ENCODE measurements at regions not wholly inside any gene's neighbourhood (a gene's known extent, or its start where the extent isn't known, plus 50 kb on each side); places are given as distances from the start of the nearest gene placed in this dataset.

- no peaks in the 10 kb centered on the region for H3K27me3 ChIP-seq (replicated peaks in 1 of 2; ENCODE audit: control insufficient read depth in 2 of 2, extremely low read depth in 1 of 2, insufficient read depth in 2 of 2, low read length in 1 of 2)
- peaks cover 29 to 37% of the 10 kb centered on the region in 2 experiments for H3K4me1 ChIP-seq (ENCODE audit: control insufficient read depth in 1 of 2, extremely low read depth in 1 of 2, insufficient read depth in 2 of 2, low read length in 2 of 2)
- H3K27ac Mint-ChIP-seq = peak overlapping the region; percentile 86 to 98
- DNase-seq (peak; percentile 47 to 97 (median 91)), ATAC-seq (replicated peaks in 1 of 4) (peak; percentile 65 to 74 (median 70))
- no peaks in the 10 kb centered on the region for H3K9me3 ChIP-seq
- H3K27ac ChIP-seq (ENCODE audit: low read length) = peak overlapping the region; percentile 86
- H3K9me3 Mint-ChIP-seq = no peaks in the 10 kb centered on the region
- peak overlapping the region; percentile 68 to 86 (median 73) for H3K4me3 Mint-ChIP-seq
- ChIA-PET CTCF (interaction anchor here (0.6 to 4.6 kb wide), 48 partner anchors 10 to 1228 kb away, joined by 3 to 46 read pairs (median 6); partner anchors contain the start of gene KLF12 (in 1 of the 2)), POLR2A (interaction anchor here (0.6 to 3.1 kb wide), 12 partner anchors 30 to 328 kb away, joined by 3 to 48 read pairs (median 5); partner anchors contain the start of gene KLF12 (in 2 of the 2))
- H3K4me3 ChIP-seq (ENCODE audit: control insufficient read depth in 1 of 2, extremely low read depth in 1 of 2, low read length in 1 of 2) = peak overlapping the region in 1 of 2 donors; percentile 39
- H3K27me3 Mint-ChIP-seq = no peaks in the 10 kb centered on the region
- no peaks in the 10 kb centered on the region for H3K36me3 Mint-ChIP-seq
- peaks cover 59 to 76% (median 67%) of the 10 kb centered on the region in 3 donors for H3K4me1 Mint-ChIP-seq
- WGBS (ENCODE audit: insufficient coverage) = 0% methylated on average over 1 of the region's 4 CpGs
- no peaks in the 10 kb centered on the region for H3K36me3 ChIP-seq (ENCODE audit: control insufficient read depth in 2 of 2, extremely low read depth in 1 of 2, insufficient read depth in 1 of 2, low read length in 1 of 2)
Observed at GRCh38 chr13:74287724-74288169, 153.5 kb upstream of the KLF12 start.

GRCh38 chr13:74280795-74281490 is 146.7 kb upstream of the KLF12 start:
- H3K4me1 Mint-ChIP-seq = peaks cover 32 to 75% (median 52%) of the 10 kb centered on the region in 3 donors

GRCh38 chr13:74280093-74280794 is 146.0 kb upstream of the KLF12 start:
- H3K36me3 ChIP-seq (ENCODE audit: control insufficient read depth in 2 of 2, extremely low read depth in 1 of 2, insufficient read depth in 1 of 2, low read length in 1 of 2) = no peaks in the 10 kb centered on the region
- no CpG with 5 or more reads among the region's 3 CpGs for WGBS (ENCODE audit: insufficient coverage)
- no peak overlapping the region for H3K27ac ChIP-seq (ENCODE audit: low read length)
- Mint-ChIP-seq H3K36me3 (peaks cover 24% of the 10 kb centered on the region), H3K27me3 (no peaks in the 10 kb centered on the region), H3K4me1 (peaks cover 28 to 69% (median 45%) of the 10 kb centered on the region in 3 donors), H3K27ac (no peak overlapping the region), H3K9me3 (no peaks in the 10 kb centered on the region), H3K4me3 (no peak overlapping the region)
- CTCF ChIA-PET = no interaction called here
- POLR2A ChIA-PET = no interaction called here
- DNase-seq = no peak
- no peaks in the 10 kb centered on the region for H3K9me3 ChIP-seq
- ATAC-seq (replicated peaks in 1 of 4) = no peak
- H3K4me3 ChIP-seq (ENCODE audit: control insufficient read depth in 1 of 2, extremely low read depth in 1 of 2, low read length in 1 of 2) = no peak overlapping the region
- H3K27me3 ChIP-seq (replicated peaks in 1 of 2; ENCODE audit: control insufficient read depth in 2 of 2, extremely low read depth in 1 of 2, insufficient read depth in 2 of 2, low read length in 1 of 2) = no peaks in the 10 kb centered on the region
- H3K4me1 ChIP-seq (ENCODE audit: control insufficient read depth in 1 of 2, extremely low read depth in 1 of 2, insufficient read depth in 2 of 2, low read length in 2 of 2) = no peaks in the 10 kb centered on the region

More at GRCh38 chr13:74280795-74281490, 146.7 kb upstream of the KLF12 start:
- POLR2A ChIA-PET = interaction anchor here in 1 of 2 donors (0.6 kb wide), 2 partner anchors 8 to 35 kb away, joined by 3 to 4 read pairs; no protein-coding TSS in a partner anchor
- Mint-ChIP-seq H3K27me3 (no peaks in the 10 kb centered on the region), H3K9me3 (no peaks in the 10 kb centered on the region), H3K27ac (no peak overlapping the region), H3K4me3 (no peak overlapping the region), H3K36me3 (peaks cover 22% of the 10 kb centered on the region)
- Histone ChIP-seq H3K27me3 (replicated peaks in 1 of 2; ENCODE audit: control insufficient read depth in 2 of 2, extremely low read depth in 1 of 2, insufficient read depth in 2 of 2, low read length in 1 of 2) (no peaks in the 10 kb centered on the region), H3K9me3 (no peaks in the 10 kb centered on the region), H3K36me3 (ENCODE audit: control insufficient read depth in 2 of 2, extremely low read depth in 1 of 2, insufficient read depth in 1 of 2, low read length in 1 of 2) (no peaks in the 10 kb centered on the region), H3K4me3 (ENCODE audit: control insufficient read depth in 1 of 2, extremely low read depth in 1 of 2, low read length in 1 of 2) (no peak overlapping the region), H3K4me1 (ENCODE audit: control insufficient read depth in 1 of 2, extremely low read depth in 1 of 2, insufficient read depth in 2 of 2, low read length in 2 of 2) (peaks cover 0 to 2% of the 10 kb centered on the region in 2 experiments), H3K27ac (ENCODE audit: low read length) (no peak overlapping the region)
- DNase-seq = no peak
- CTCF ChIA-PET = interaction anchor here in 1 of 2 donors (0.9 kb wide), 1 partner anchor 18 kb away, joined by 3 read pairs; no protein-coding TSS in a partner anchor
- WGBS (ENCODE audit: insufficient coverage) = no CpG with 5 or more reads among the region's 1 CpG
- no peak for ATAC-seq (replicated peaks in 1 of 4)

GRCh38 chr13:74278901-74279300 is 144.7 kb upstream of the KLF12 start:
- no peaks in the 10 kb centered on the region for H3K27me3 Mint-ChIP-seq
- Histone ChIP-seq H3K27ac (ENCODE audit: low read length) (no peak overlapping the region), H3K4me3 (ENCODE audit: control insufficient read depth in 1 of 2, extremely low read depth in 1 of 2, low read length in 1 of 2) (no peak overlapping the region), H3K27me3 (replicated peaks in 1 of 2; ENCODE audit: control insufficient read depth in 2 of 2, extremely low read depth in 1 of 2, insufficient read depth in 2 of 2, low read length in 1 of 2) (no peaks in the 10 kb centered on the region), H3K9me3 (no peaks in the 10 kb centered on the region), H3K36me3 (ENCODE audit: control insufficient read depth in 2 of 2, extremely low read depth in 1 of 2, insufficient read depth in 1 of 2, low read length in 1 of 2) (no peaks in the 10 kb centered on the region), H3K4me1 (ENCODE audit: control insufficient read depth in 1 of 2, extremely low read depth in 1 of 2, insufficient read depth in 2 of 2, low read length in 2 of 2) (no peaks in the 10 kb centered on the region)
- H3K36me3 Mint-ChIP-seq = peaks cover 24% of the 10 kb centered on the region
- WGBS (ENCODE audit: insufficient coverage) = 100% methylated on average over 1 of the region's 2 CpGs
- DNase-seq (no peak), ATAC-seq (replicated peaks in 1 of 4) (no peak)
- peaks cover 31 to 69% (median 51%) of the 10 kb centered on the region in 3 donors for H3K4me1 Mint-ChIP-seq
- CTCF ChIA-PET = interaction anchor here in 1 of 2 donors (0.6 kb wide), 1 partner anchor 192 kb away, joined by 3 read pairs; no protein-coding TSS in a partner anchor
- H3K27ac Mint-ChIP-seq = no peak overlapping the region
- H3K9me3 Mint-ChIP-seq = no peaks in the 10 kb centered on the region
- H3K4me3 Mint-ChIP-seq = no peak overlapping the region
- POLR2A ChIA-PET = no interaction called here

GRCh38 chr13:74274916-74275315 is 140.7 kb upstream of the KLF12 start:
- ChIA-PET CTCF (no interaction called here), POLR2A (interaction anchor here in 1 of 2 donors (0.7 kb wide), 1 partner anchor 47 kb away, joined by 6 read pairs; no protein-coding TSS in a partner anchor)
- H3K27ac Mint-ChIP-seq = no peak overlapping the region
- H3K9me3 ChIP-seq = no peaks in the 10 kb centered on the region
- H3K9me3 Mint-ChIP-seq = peaks cover 5 to 14% (median 7%) of the 10 kb centered on the region in 3 donors
- H3K4me3 ChIP-seq (ENCODE audit: control insufficient read depth in 1 of 2, extremely low read depth in 1 of 2, low read length in 1 of 2) = no peak overlapping the region
- no peak for ATAC-seq (replicated peaks in 1 of 4)
- no peak overlapping the region for H3K4me3 Mint-ChIP-seq
- peaks cover 41% of the 10 kb centered on the region for H3K36me3 Mint-ChIP-seq
- no peak overlapping the region for H3K27ac ChIP-seq (ENCODE audit: low read length)
- no peaks in the 10 kb centered on the region for H3K27me3 ChIP-seq (replicated peaks in 1 of 2; ENCODE audit: control insufficient read depth in 2 of 2, extremely low read depth in 1 of 2, insufficient read depth in 2 of 2, low read length in 1 of 2)
- WGBS (ENCODE audit: insufficient coverage) = 100% methylated on average over 1 of the region's 2 CpGs
- H3K36me3 ChIP-seq (ENCODE audit: control insufficient read depth in 2 of 2, extremely low read depth in 1 of 2, insufficient read depth in 1 of 2, low read length in 1 of 2) = no peaks in the 10 kb centered on the region
- no peak for DNase-seq
- H3K4me1 Mint-ChIP-seq = peaks cover 35 to 58% (median 46%) of the 10 kb centered on the region in 3 donors
- H3K27me3 Mint-ChIP-seq = no peaks in the 10 kb centered on the region
- H3K4me1 ChIP-seq (ENCODE audit: control insufficient read depth in 1 of 2, extremely low read depth in 1 of 2, insufficient read depth in 2 of 2, low read length in 2 of 2) = no peaks in the 10 kb centered on the region

- H3K4me1 Mint-ChIP-seq = peaks cover 36 to 60% (median 36%) of the 10 kb centered on the region in 3 donors
Observed at GRCh38 chr13:74273581-74273980, 139.4 kb upstream of the KLF12 start.

More at GRCh38 chr13:74273581-74273980, 139.4 kb upstream of the KLF12 start:
- H3K4me1 ChIP-seq (ENCODE audit: control insufficient read depth in 1 of 2, extremely low read depth in 1 of 2, insufficient read depth in 2 of 2, low read length in 2 of 2) = no peaks in the 10 kb centered on the region
- Mint-ChIP-seq H3K4me3 (no peak overlapping the region), H3K27ac (peak overlapping the region in 1 of 2 donors; percentile 48), H3K9me3 (peaks cover 5 to 14% (median 7%) of the 10 kb centered on the region in 3 donors), H3K27me3 (no peaks in the 10 kb centered on the region), H3K36me3 (peaks cover 43% of the 10 kb centered on the region)
- WGBS (ENCODE audit: insufficient coverage) = no CpG with 5 or more reads among the region's 1 CpG
- H3K9me3 ChIP-seq = no peaks in the 10 kb centered on the region
- H3K36me3 ChIP-seq (ENCODE audit: control insufficient read depth in 2 of 2, extremely low read depth in 1 of 2, insufficient read depth in 1 of 2, low read length in 1 of 2) = no peaks in the 10 kb centered on the region
- ChIA-PET CTCF (interaction anchor here in 1 of 2 donors (1.0 to 1.3 kb wide), 2 partner anchors 11 to 20 kb away, joined by 5 to 6 read pairs; no protein-coding TSS in a partner anchor), POLR2A (interaction anchor here in 1 of 2 donors (1.1 kb wide), 1 partner anchor 15 kb away, joined by 3 read pairs; no protein-coding TSS in a partner anchor)
- no peak overlapping the region for H3K27ac ChIP-seq (ENCODE audit: low read length)
- H3K4me3 ChIP-seq (ENCODE audit: control insufficient read depth in 1 of 2, extremely low read depth in 1 of 2, low read length in 1 of 2) = no peak overlapping the region
- H3K27me3 ChIP-seq (replicated peaks in 1 of 2; ENCODE audit: control insufficient read depth in 2 of 2, extremely low read depth in 1 of 2, insufficient read depth in 2 of 2, low read length in 1 of 2) = no peaks in the 10 kb centered on the region
- ATAC-seq (replicated peaks in 1 of 4) = no peak
- DNase-seq = no peak
